GM23248 (cell line): ENCODE measurements at regions not wholly inside any gene's neighbourhood (a gene's known extent, or its start where the extent isn't known, plus 50 kb on each side); places are given as distances from the start of the nearest gene placed in this dataset.

Source experiments
- EZH2 ChIP-seq: fragments of 200-600 bp; sonication (generic); IDR thresholded peaks from 2 replicates; pipeline ENCODE4 v1.6.1; 2018; ENCODE audit warnings: antibody characterized with exemption, mild to moderate bottlenecking; ENCODE audit not compliant: insufficient read depth, poor library complexity, severe bottlenecking
- EZH2phosphoT487 ChIP-seq: fragments of 200-600 bp; sonication (generic); IDR thresholded peaks from 2 replicates; pipeline ENCODE4 v1.6.1; 2018; ENCODE audit warnings: antibody characterized with exemption, moderate library complexity, mild to moderate bottlenecking, low read depth; ENCODE audit not compliant: insufficient read depth

DNA sequence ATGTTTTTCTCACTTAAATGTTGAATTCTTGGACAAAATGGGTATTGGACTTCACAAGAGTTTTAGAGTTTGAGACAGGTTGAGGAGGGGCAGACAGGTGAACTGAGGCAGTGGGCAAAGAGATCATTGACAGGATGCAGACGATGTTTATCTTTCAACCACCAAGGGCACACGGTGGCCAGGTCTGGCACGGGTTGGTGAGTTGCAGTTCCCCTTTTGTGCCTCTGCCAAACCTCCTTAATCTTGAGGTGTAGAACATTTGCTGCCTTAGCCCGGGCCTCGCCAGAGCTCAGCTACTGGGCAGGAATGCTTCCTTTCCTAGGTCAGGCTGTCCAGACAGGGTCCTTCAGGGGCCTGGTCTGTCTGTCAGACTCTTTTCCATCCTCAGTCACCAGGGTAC lies 567.4 kb upstream of the SOX9 start:
- TF ChIP-seq EZH2phosphoT487 = no peak
- TF ChIP-seq EZH2 = no peak
